B cell (primary cell): ENCODE measurements at regions not wholly inside any gene's neighbourhood (a gene's known extent, or its start where the extent isn't known, plus 50 kb on each side); places are given as distances from the start of the nearest gene placed in this dataset.

Experiments
- ATAC-seq: fragments of 200-7000 bp; cut with Tn5 transposase; one replicate; pipeline ENCODE4 v1.10.0; 2021; ENCODE audit warnings: low read depth, mild to moderate bottlenecking, moderate number of reproducible peaks, moderate library complexity
- CTCF ChIA-PET: fragments of 350-600 bp; sonication (Branson Sonifier 250); formaldehyde crosslinking; loops from one replicate; lab custom pipeline; 2021; ENCODE audit warnings: antibody characterized with exemption, inconsistent platforms; lab: Charles Lee
- POLR2A ChIA-PET: fragments of 350-600 bp; sonication (Branson Sonifier 250); formaldehyde crosslinking; loops from one replicate; lab custom pipeline; 2021; ENCODE audit warnings: antibody characterized with exemption; lab: Charles Lee
- DNase-seq: peaks from one replicate; pipeline ENCODE4 v3.0.0; 2013
- H2AFZ ChIP-seq: 2 replicates; pipeline ENCODE4 v1.6.1; 2012; ENCODE audit warnings: mild to moderate bottlenecking, low read depth, low read length; ENCODE audit not compliant: insufficient read depth, poor library complexity, severe bottlenecking
- H3K27ac ChIP-seq, 2 donors: 1 replicate in 1 of 2; 2 replicates in 1 of 2; pipeline ENCODE4 v1.5.1; 2012 to 2013; ENCODE audit warnings: low read length in 2 of 2, mild to moderate bottlenecking in 2 of 2, moderate library complexity in 1 of 2
- H3K27me3 ChIP-seq, 4 experiments: fragments of 200-600 bp in 1 of 4; sonication (generic) in 1 of 4; replicated peaks in 1 of 4; 1 replicate in 2 of 4; 2 replicates in 2 of 4; pipeline versions ENCODE4 v1.6.1 to v1.7.0; 2013 to 2016; ENCODE audit warnings: low read length in 3 of 4, mild to moderate bottlenecking in 2 of 4, mixed read lengths in 1 of 4, moderate library complexity in 1 of 4; ENCODE audit not compliant: insufficient read depth in 4 of 4, control insufficient read depth in 3 of 4; ENCODE audit errors: control extremely low read depth in 1 of 4
- H3K36me3 ChIP-seq, 2 experiments: replicated peaks in 1 of 2; 1 replicate in 1 of 2; 2 replicates in 1 of 2; pipeline versions ENCODE4 v1.6.1 to v1.7.1; 2013; ENCODE audit warnings: low read length in 1 of 2; ENCODE audit not compliant: insufficient read depth in 2 of 2, control insufficient read depth in 1 of 2; ENCODE audit errors: control extremely low read depth in 1 of 2, extremely low read depth in 1 of 2
- H3K4me1 ChIP-seq, 2 donors: fragments of 200-600 bp in 1 of 2; sonication (generic) in 1 of 2; 1 replicate in 1 of 2; 2 replicates in 1 of 2; pipeline versions ENCODE4 v1.5.1 to v1.6.1; 2013 to 2017; ENCODE audit warnings: low read length in 2 of 2; ENCODE audit not compliant: control insufficient read depth in 2 of 2, insufficient read depth in 2 of 2
- H3K4me2 ChIP-seq: replicated peaks from 2 replicates; pipeline ENCODE3; 2012; ENCODE audit warnings: mild to moderate bottlenecking, low read depth, low read length; ENCODE audit not compliant: poor library complexity, severe bottlenecking
- H3K4me3 ChIP-seq, 5 experiments: fragments of 200-600 bp in 1 of 5; sonication (generic) in 1 of 5; 1 replicate in 3 of 5; 2 replicates in 2 of 5; pipeline versions ENCODE4 v1.5.1 to v1.7.0; 2011 to 2016; ENCODE audit warnings: low read length in 4 of 5, mild to moderate bottlenecking in 4 of 5, low read depth in 2 of 5, control low read depth in 1 of 5, moderate library complexity in 1 of 5; ENCODE audit not compliant: insufficient read depth in 1 of 5; ENCODE audit errors: control extremely low read depth in 1 of 5, extremely low read depth in 1 of 5
- H3K79me2 ChIP-seq: fragments of 200-600 bp; sonication (generic); one replicate; pipeline ENCODE4 v1.6.0; 2016; ENCODE audit warnings: low read length; ENCODE audit not compliant: control insufficient read depth, insufficient read depth
- H3K9ac ChIP-seq: fragments of 200-600 bp; sonication (generic); 2 replicates; pipeline ENCODE4 v1.6.1; 2017; ENCODE audit warnings: mild to moderate bottlenecking, low read length, moderate library complexity
- H3K9me3 ChIP-seq, 3 donors: one replicate each; pipeline versions ENCODE4 v1.6.1 to v1.7.1; 2013; ENCODE audit warnings: low read length in 2 of 3; ENCODE audit not compliant: control insufficient read depth in 2 of 3, insufficient read depth in 1 of 3; ENCODE audit errors: control extremely low read depth in 1 of 3
- H4K20me1 ChIP-seq: 2 replicates; pipeline ENCODE4 v1.6.0; 2012; ENCODE audit warnings: mild to moderate bottlenecking, low read length; ENCODE audit not compliant: insufficient read depth, control insufficient read depth, poor library complexity, severe bottlenecking
- H3K27ac Mint-ChIP-seq: one replicate; pipeline ENCODE4 v1.8.0; 2021; ENCODE audit warnings: mixed read lengths
- H3K27me3 Mint-ChIP-seq: one replicate; pipeline ENCODE4 v1.8.0; 2021; ENCODE audit warnings: mixed read lengths
- H3K4me1 Mint-ChIP-seq: one replicate; pipeline ENCODE4 v1.8.0; 2021; ENCODE audit warnings: mixed read lengths
- H3K4me3 Mint-ChIP-seq: one replicate; pipeline ENCODE4 v1.8.0; 2021; ENCODE audit warnings: mixed read lengths
- H3K9me3 Mint-ChIP-seq: one replicate; pipeline ENCODE4 v1.8.0; 2022; ENCODE audit warnings: mixed read lengths; ENCODE audit not compliant: insufficient read depth
- CTCF ChIP-seq: fragments of 200-600 bp; IDR thresholded peaks from one replicate; pipeline ENCODE4 v1.8.0; 2022; ENCODE audit warnings: antibody characterized with exemption, mild to moderate bottlenecking
- EZH2 ChIP-seq: IDR thresholded peaks from 2 replicates; pipeline ENCODE4 v1.6.1; 2012; ENCODE audit warnings: borderline replicate concordance, low read depth, mild to moderate bottlenecking, moderate library complexity, low read length; ENCODE audit not compliant: insufficient read depth, poor library complexity, severe bottlenecking
- WGBS: methylation state at CpG from one replicate; pipeline ENCODE4 v1.1.5; 2013; ENCODE audit warnings: missing lambda C conversion rate; ENCODE audit not compliant: insufficient coverage; 5-methylcytosine and 5-hydroxymethylcytosine counted together
- intact Hi-C: fragments of 100-400 bp; cut with micrococcal nuclease; formaldehyde crosslinking; loops from one replicate; pipeline ENCODE4 v1.10.0; 2022

- TF ChIP-seq CTCF (no peak), EZH2 (no peak)
- Histone ChIP-seq H3K27me3 (no peaks in the 10 kb centered on the region), H2AFZ (no peak overlapping the region), H3K27ac (no peak overlapping the region), H3K4me1 (no peaks in the 10 kb centered on the region), H3K4me3 (no peak overlapping the region), H3K36me3 (no peaks in the 10 kb centered on the region), H4K20me1 (no peaks in the 10 kb centered on the region), H3K9ac (no peak overlapping the region), H3K4me2 (no peak overlapping the region), H3K9me3 (no peaks in the 10 kb centered on the region), H3K79me2 (no peaks in the 10 kb centered on the region)
- no peak for DNase-seq
- no peaks in the 10 kb centered on the region for H3K4me1 Mint-ChIP-seq
- ATAC-seq: no peak
- H3K27me3 Mint-ChIP-seq: no peaks in the 10 kb centered on the region
- no peak overlapping the region for H3K27ac Mint-ChIP-seq
- WGBS: 96% methylated on average over 16 of the region's 20 CpGs
- CTCF ChIA-PET: no interaction called here
- no peak overlapping the region for H3K4me3 Mint-ChIP-seq
- intact Hi-C loops: no loop called here
- no peaks in the 10 kb centered on the region for H3K9me3 Mint-ChIP-seq
- POLR2A ChIA-PET: no interaction called here
Measured at GRCh38 chr6:147660334-147661311, 152.1 kb downstream of the SAMD5 start.

- ATAC-seq (no peak), DNase-seq (no peak)
- WGBS: 100% methylated on average over 1 of the region's 1 CpG
- POLR2A ChIA-PET: no interaction called here
- Histone ChIP-seq H3K9me3 (no peaks in the 10 kb centered on the region), H2AFZ (no peak overlapping the region), H4K20me1 (no peaks in the 10 kb centered on the region), H3K36me3 (no peaks in the 10 kb centered on the region), H3K79me2 (no peaks in the 10 kb centered on the region), H3K9ac (no peak overlapping the region), H3K4me1 (no peaks in the 10 kb centered on the region), H3K27ac (no peak overlapping the region), H3K4me3 (no peak overlapping the region), H3K4me2 (no peak overlapping the region), H3K27me3 (no peaks in the 10 kb centered on the region)
- Mint-ChIP-seq H3K9me3 (no peaks in the 10 kb centered on the region), H3K4me3 (no peak overlapping the region), H3K4me1 (no peaks in the 10 kb centered on the region), H3K27ac (no peak overlapping the region), H3K27me3 (no peaks in the 10 kb centered on the region)
- TF ChIP-seq EZH2 (no peak), CTCF (no peak)
- intact Hi-C loops: no loop called here
- CTCF ChIA-PET: no interaction called here
Measured at GRCh38 chr6:147662646-147663045, 154.2 kb downstream of the SAMD5 start.
